ENCODE measurements at regions not wholly inside any gene's neighbourhood (a gene's known extent, or its start where the extent isn't known, plus 50 kb on each side); places are given as distances from the start of the nearest gene placed in this dataset.

GRCh38 chr1:34419663-34420136, 243.0 kb downstream of the C1orf94 start:
- Histone ChIP-seq H3K27me3 (ENCODE audit: low read length) (no peaks in the 10 kb centered on the region), H2AFZ (ENCODE audit: low read depth, low read length, severe bottlenecking) (no peak overlapping the region), H3K9me3 (ENCODE audit: insufficient read depth, low read length) (no peaks in the 10 kb centered on the region), H3K4me3 (ENCODE audit: insufficient read depth, low read length, poor library complexity, severe bottlenecking) (no peak overlapping the region), H3K4me2 (ENCODE audit: low read depth, low read length, poor library complexity, severe bottlenecking) (no peak overlapping the region), H3K36me3 (ENCODE audit: low read length) (no peaks in the 10 kb centered on the region), H3K79me2 (ENCODE audit: insufficient read depth, low read length) (no peaks in the 10 kb centered on the region), H3K9me2 (replicated peaks; ENCODE audit: insufficient read depth, low read length) (no peaks in the 10 kb centered on the region), H3K27ac (ENCODE audit: low read depth, low read length) (no peak overlapping the region), H3F3A (ENCODE audit: insufficient read depth) (no peaks in the 10 kb centered on the region), H3K9ac (ENCODE audit: low read length) (no peak overlapping the region), H4K20me1 (ENCODE audit: low read depth, low read length) (no peaks in the 10 kb centered on the region)
- TF ChIP-seq CTCF (IDR thresholded peaks at IDR 0.05; ENCODE audit: insufficient read depth, low read length, poor library complexity, severe bottlenecking), result no peak
- no peak for TF ChIP-seq EZH2phosphoT487 (conservative IDR thresholded peaks at IDR 0.05; ENCODE audit: low read length)

GRCh38 chr1:34425046-34425445, 248.3 kb downstream of the C1orf94 start:
- no peak overlapping the region for H3K4me3 ChIP-seq (ENCODE audit: insufficient read depth, low read length, poor library complexity, severe bottlenecking)
- H3K4me2 ChIP-seq (ENCODE audit: low read depth, low read length, poor library complexity, severe bottlenecking), result no peak overlapping the region
- no peak overlapping the region for H3K27ac ChIP-seq (ENCODE audit: low read depth, low read length)
- H3K36me3 ChIP-seq (ENCODE audit: low read length), result no peaks in the 10 kb centered on the region
- no peaks in the 10 kb centered on the region for H3K9me3 ChIP-seq (ENCODE audit: insufficient read depth, low read length)
- no peaks in the 10 kb centered on the region for H3F3A ChIP-seq (ENCODE audit: insufficient read depth)
- no peaks in the 10 kb centered on the region for H3K79me2 ChIP-seq (ENCODE audit: insufficient read depth, low read length)
- H3K9ac ChIP-seq (ENCODE audit: low read length), result no peak overlapping the region
- no peaks in the 10 kb centered on the region for H3K9me2 ChIP-seq (replicated peaks; ENCODE audit: insufficient read depth, low read length)
- H2AFZ ChIP-seq (ENCODE audit: low read depth, low read length, severe bottlenecking), result no peak overlapping the region
- H3K27me3 ChIP-seq (ENCODE audit: low read length), result peaks cover 3% of the 10 kb centered on the region; the same call in 1 of the 2 replicates
- TF ChIP-seq EZH2phosphoT487 (conservative IDR thresholded peaks at IDR 0.05; ENCODE audit: low read length) (no peak), CTCF (IDR thresholded peaks at IDR 0.05; ENCODE audit: insufficient read depth, low read length, poor library complexity, severe bottlenecking) (no peak)
- no peaks in the 10 kb centered on the region for H4K20me1 ChIP-seq (ENCODE audit: low read depth, low read length)

- Histone ChIP-seq H3K27ac (ENCODE audit: low read depth, low read length) (no peak overlapping the region), H3K4me2 (ENCODE audit: low read depth, low read length, poor library complexity, severe bottlenecking) (no peak overlapping the region), H3K79me2 (ENCODE audit: insufficient read depth, low read length) (no peaks in the 10 kb centered on the region), H3K4me3 (ENCODE audit: insufficient read depth, low read length, poor library complexity, severe bottlenecking) (no peak overlapping the region), H3K9ac (ENCODE audit: low read length) (no peak overlapping the region), H3F3A (ENCODE audit: insufficient read depth) (no peaks in the 10 kb centered on the region), H2AFZ (ENCODE audit: low read depth, low read length, severe bottlenecking) (no peak overlapping the region), H3K9me2 (replicated peaks; ENCODE audit: insufficient read depth, low read length) (no peaks in the 10 kb centered on the region), H4K20me1 (ENCODE audit: low read depth, low read length) (no peaks in the 10 kb centered on the region), H3K27me3 (ENCODE audit: low read length) (peaks cover 3% of the 10 kb centered on the region; the same call in 1 of the 2 replicates), H3K36me3 (ENCODE audit: low read length) (no peaks in the 10 kb centered on the region), H3K9me3 (ENCODE audit: insufficient read depth, low read length) (no peaks in the 10 kb centered on the region)
- no peak for TF ChIP-seq CTCF (IDR thresholded peaks at IDR 0.05; ENCODE audit: insufficient read depth, low read length, poor library complexity, severe bottlenecking)
- TF ChIP-seq EZH2phosphoT487 (conservative IDR thresholded peaks at IDR 0.05; ENCODE audit: low read length), result no peak
Observed at GRCh38 chr1:34425785-34426184, 249.1 kb downstream of the C1orf94 start.

Data from SU-DHL-6 (cell line).